Erythroblast (primary cell): ENCODE measurements at regions not wholly inside any gene's neighbourhood (a gene's known extent, or its start where the extent isn't known, plus 50 kb on each side); places are given as distances from the start of the nearest gene placed in this dataset.

ENCODE experiments used
- GATA1 ChIP-seq: IDR thresholded peaks from 2 replicates; pipeline ENCODE4 v1.6.1; 2011; ENCODE audit warnings: low read depth, mild to moderate bottlenecking, control low read depth, low read length, moderate library complexity
- POLR2A ChIP-seq: IDR thresholded peaks from 2 replicates; pipeline ENCODE4 v1.6.1; 2011; ENCODE audit warnings: mild to moderate bottlenecking, low read length

DNA sequence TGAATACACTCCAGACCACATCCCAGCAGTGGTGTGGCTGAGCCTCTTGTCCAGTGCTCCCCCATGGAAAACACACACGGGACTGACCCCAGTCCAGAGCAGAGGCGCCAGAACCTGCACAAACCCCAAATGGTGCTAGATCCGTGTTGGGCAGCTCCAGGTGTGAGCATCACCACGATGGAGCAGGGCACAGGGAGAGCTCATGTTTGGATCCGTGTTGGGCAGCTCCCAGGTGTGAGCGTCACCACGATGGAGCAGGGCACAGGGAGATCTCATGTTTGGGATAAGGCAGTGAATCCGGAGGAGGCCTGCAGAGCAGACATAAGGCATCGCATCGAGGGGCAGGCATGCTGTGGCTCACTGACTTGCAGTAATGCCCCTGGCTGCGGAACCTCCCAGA, 460.0 kb upstream of the MYT1L start:
- no peak for TF ChIP-seq POLR2A
- TF ChIP-seq GATA1 = no peak
